IMR-90 (cell line): ENCODE measurements at regions not wholly inside any gene's neighbourhood (a gene's known extent, or its start where the extent isn't known, plus 50 kb on each side); places are given as distances from the start of the nearest gene placed in this dataset.

Source experiments
- ATAC-seq: fragments of 200-7000 bp; cut with Tn5 transposase; 2 replicates; pipeline ENCODE4 v1.9.1; 2020; ENCODE audit warnings: low read depth, mild to moderate bottlenecking, moderate library complexity
- BruUV-seq: library from RNA; stranded (reverse); fragments of 400-500 nt; replicated peaks from 2 replicates; lab custom pipeline; 2021; lab: Mats Ljungman, UMichigan
- CTCF ChIA-PET: fragments of 300-600 bp; formaldehyde crosslinking; extraction: SDS; loops from one replicate; lab custom pipeline; 2021; ENCODE audit warnings: antibody characterized with exemption; lab: Yijun Ruan, JAX
- POLR2A ChIA-PET: fragments of 300-600 bp; sonication (Branson Sonifier 250); formaldehyde crosslinking; loops from one replicate; lab custom pipeline; 2022; ENCODE audit warnings: antibody characterized with exemption; ENCODE audit not compliant: unreplicated experiment; lab: Charles Lee
- DNase-seq: peaks from one replicate; pipeline ENCODE4 v3.0.0; 2013
- H2AFZ ChIP-seq: replicated peaks from 2 replicates; pipeline ENCODE3; 2013; ENCODE audit warnings: low read length, mild to moderate bottlenecking; ENCODE audit not compliant: poor library complexity
- H2AK5ac ChIP-seq: 2 replicates; pipeline ENCODE4 v1.6.1; 2013; ENCODE audit warnings: low read depth, low read length, inconsistent platforms
- H2AK9ac ChIP-seq: replicated peaks from 2 replicates; pipeline ENCODE3; 2013; ENCODE audit warnings: mild to moderate bottlenecking, low read depth, low read length, moderate library complexity; ENCODE audit not compliant: poor library complexity
- H2BK120ac ChIP-seq: 2 replicates; pipeline ENCODE4 v1.6.1; 2013; ENCODE audit warnings: low read depth, low read length, inconsistent platforms
- H2BK15ac ChIP-seq: 3 replicates; pipeline ENCODE4 v1.6.1; 2013; ENCODE audit warnings: low read depth, low read length, inconsistent platforms
- H2BK20ac ChIP-seq: 2 replicates; pipeline ENCODE4 v1.6.1; 2013; ENCODE audit warnings: low read depth, mild to moderate bottlenecking, inconsistent platforms, low read length, moderate library complexity
- H2BK5ac ChIP-seq: 2 replicates; pipeline ENCODE4 v1.6.1; 2013; ENCODE audit warnings: mild to moderate bottlenecking, low read depth, low read length, inconsistent platforms; ENCODE audit not compliant: poor library complexity, severe bottlenecking
- H3K14ac ChIP-seq: replicated peaks from 2 replicates; pipeline ENCODE4 v1.6.1; 2013; ENCODE audit warnings: low read depth, low read length, inconsistent platforms
- H3K18ac ChIP-seq: 2 replicates; pipeline ENCODE4 v1.6.1; 2013; ENCODE audit warnings: low read depth, low read length, control low read depth
- H3K23ac ChIP-seq: 2 replicates; pipeline ENCODE4 v1.6.1; 2013; ENCODE audit warnings: low read depth, low read length, inconsistent platforms
- H3K27ac ChIP-seq: 2 replicates; pipeline ENCODE4 v1.5.1; 2013; ENCODE audit warnings: mild to moderate bottlenecking, control low read depth, low read length; ENCODE audit not compliant: insufficient read depth
- H3K27me3 ChIP-seq: 2 replicates; pipeline ENCODE4 v1.6.1; 2013; ENCODE audit warnings: low read length; ENCODE audit not compliant: control insufficient read depth, insufficient read depth
- H3K36me3 ChIP-seq: 2 replicates; pipeline ENCODE4 v1.6.1; 2013; ENCODE audit warnings: low read length, mixed read lengths; ENCODE audit not compliant: control insufficient read depth, insufficient read depth
- H3K4ac ChIP-seq: 2 replicates; pipeline ENCODE4 v1.6.1; 2013; ENCODE audit warnings: low read depth, low read length, inconsistent platforms
- H3K4me1 ChIP-seq: 2 replicates; pipeline ENCODE4 v1.6.1; 2013; ENCODE audit warnings: low read length, mixed read lengths; ENCODE audit not compliant: control insufficient read depth, insufficient read depth
- H3K4me2 ChIP-seq: 2 replicates; pipeline ENCODE4 v1.6.1; 2013; ENCODE audit warnings: low read depth, mild to moderate bottlenecking, control low read depth, low read length, moderate library complexity
- H3K4me3 ChIP-seq: 2 replicates; pipeline ENCODE4 v1.5.1; 2013; ENCODE audit warnings: low read depth, mild to moderate bottlenecking, control low read depth, low read length, moderate library complexity; ENCODE audit not compliant: insufficient read depth
- H3K56ac ChIP-seq: 2 replicates; pipeline ENCODE4 v1.6.1; 2013; ENCODE audit warnings: low read length, inconsistent platforms; ENCODE audit not compliant: insufficient read depth; ENCODE audit errors: extremely low read depth
- H3K79me1 ChIP-seq, 2 experiments: 2 replicates each; pipeline ENCODE4 v1.6.1; 2013; ENCODE audit warnings: low read length in 2 of 2, inconsistent platforms in 1 of 2, low read depth in 1 of 2
- H3K9ac ChIP-seq: 2 replicates; pipeline ENCODE4 v1.6.1; 2013; ENCODE audit warnings: low read depth, low read length, control low read depth
- H3K9me1 ChIP-seq: 2 replicates; pipeline ENCODE4 v1.6.1; 2013; ENCODE audit warnings: low read length, inconsistent platforms; ENCODE audit not compliant: insufficient read depth
- H3K9me3 ChIP-seq: 2 replicates; pipeline ENCODE4 v1.6.1; 2013; ENCODE audit warnings: low read length; ENCODE audit not compliant: control insufficient read depth, insufficient read depth
- H4K20me1 ChIP-seq: 2 replicates; pipeline ENCODE4 v1.6.1; 2013; ENCODE audit warnings: low read length, inconsistent platforms; ENCODE audit not compliant: insufficient read depth
- H4K5ac ChIP-seq: 2 replicates; pipeline ENCODE4 v1.6.1; 2013; ENCODE audit warnings: mild to moderate bottlenecking, low read depth, low read length, control low read depth
- H4K8ac ChIP-seq, 2 experiments: 2 replicates each; pipeline ENCODE4 v1.6.1; 2013; ENCODE audit warnings: low read depth in 2 of 2, low read length in 2 of 2, control low read depth in 1 of 2, inconsistent platforms in 1 of 2
- H4K91ac ChIP-seq: 2 replicates; pipeline ENCODE4 v1.6.1; 2013; ENCODE audit warnings: low read depth, low read length, inconsistent platforms; ENCODE audit not compliant: insufficient read depth
- BHLHE40 ChIP-seq: fragments of 150-350 bp; IDR thresholded peaks from 2 replicates; pipeline ENCODE4 v1.6.1; 2016; ENCODE audit warnings: mild to moderate bottlenecking, low read depth, low read length
- CEBPB ChIP-seq: IDR thresholded peaks from 2 replicates; pipeline ENCODE4 v1.6.1; 2012; ENCODE audit warnings: low read depth, low read length, improper control_type of control experiment
- CHD1 ChIP-seq: IDR thresholded peaks from 2 replicates; pipeline ENCODE4 v1.6.1; 2012; ENCODE audit warnings: low read depth, low read length, improper control_type of control experiment
- FOS ChIP-seq: fragments of 150-350 bp; IDR thresholded peaks from 2 replicates; pipeline ENCODE4 v1.6.1; 2016; ENCODE audit warnings: low read depth, low read length
- MAFK ChIP-seq: IDR thresholded peaks from 2 replicates; pipeline ENCODE4 v1.6.1; 2012; ENCODE audit warnings: low read depth, low read length, improper control_type of control experiment
- MAZ ChIP-seq: IDR thresholded peaks from 2 replicates; pipeline ENCODE4 v1.6.1; 2012; ENCODE audit warnings: low read depth, mild to moderate bottlenecking, low read length, improper control_type of control experiment, moderate library complexity, borderline replicate concordance
- MXI1 ChIP-seq: IDR thresholded peaks from 2 replicates; pipeline ENCODE4 v1.6.1; 2012; ENCODE audit warnings: low read depth, mild to moderate bottlenecking, low read length, moderate library complexity, borderline replicate concordance
- NFE2L2 ChIP-seq: fragments of 150-350 bp; IDR thresholded peaks from 2 replicates; pipeline ENCODE4 v1.6.1; 2016; ENCODE audit warnings: low read depth, mild to moderate bottlenecking, low read length
- POLR2A ChIP-seq: IDR thresholded peaks from 2 replicates; pipeline ENCODE4 v1.6.1; 2012; ENCODE audit warnings: mild to moderate bottlenecking, low read depth, low read length
- RAD21 ChIP-seq: IDR thresholded peaks from 2 replicates; pipeline ENCODE4 v1.6.1; 2012; ENCODE audit warnings: low read length, improper control_type of control experiment
- RCOR1 ChIP-seq: IDR thresholded peaks from 2 replicates; pipeline ENCODE4 v1.6.1; 2012; ENCODE audit warnings: mild to moderate bottlenecking, low read length, improper control_type of control experiment; ENCODE audit not compliant: insufficient replicate concordance
- RFX5 ChIP-seq: IDR thresholded peaks from 2 replicates; pipeline ENCODE4 v1.8.0; 2012; ENCODE audit warnings: low read depth, mild to moderate bottlenecking, low read length, moderate library complexity
- SMC3 ChIP-seq: fragments of 150-350 bp; IDR thresholded peaks from 2 replicates; pipeline ENCODE4 v1.6.1; 2016; ENCODE audit warnings: low read depth, mild to moderate bottlenecking, antibody characterized with exemption, low read length, moderate library complexity
- WGBS, 2 experiments: methylation state at CpG; one replicate each; pipeline versions ENCODE4 v1.1.5 to v1.1.7; 2013; ENCODE audit warnings: missing lambda C conversion rate in 2 of 2; ENCODE audit not compliant: insufficient read length in 1 of 2; ENCODE audit errors: extremely low coverage in 2 of 2; 5-methylcytosine and 5-hydroxymethylcytosine counted together
- dilution Hi-C: fragments of 300-500 bp; cut with HindIII; formaldehyde crosslinking; loops from one replicate; pipeline ENCODE4 v1.14.3; 2018; ENCODE audit warnings: low sequenced_read_pairs; ENCODE audit not compliant: unreplicated experiment
- in situ Hi-C: fragments of 300-500 bp; cut with MboI; formaldehyde crosslinking; loops from 3 replicates; pipeline ENCODE4 v1.14.3; 2019; ENCODE audit warnings: low sequenced_read_pairs, inconsistent platforms, mixed read lengths
- intact Hi-C: fragments of 100-400 bp; cut with micrococcal nuclease; formaldehyde crosslinking; loops from 2 replicates; pipeline ENCODE4 v1.10.0; 2022
- TF ChIP-seq, protein P1 (sequence below): fragments of 150-350 bp; IDR thresholded peaks from 2 replicates; pipeline ENCODE4 v1.6.1; 2017; ENCODE audit warnings: mild to moderate bottlenecking, antibody characterized with exemption, low read length, low read depth
- TF ChIP-seq, protein P2 (sequence below): fragments of 150-350 bp; IDR thresholded peaks from 2 replicates; pipeline ENCODE4 v1.6.1; 2016; ENCODE audit warnings: low read depth, mild to moderate bottlenecking, low read length, moderate library complexity, borderline replicate concordance
- TF ChIP-seq, protein P3 (sequence below): conservative IDR thresholded peaks from 2 replicates; pipeline ENCODE4 v1.5.1; 2012; ENCODE audit warnings: mild to moderate bottlenecking, low read depth, low read length, improper control_type of control experiment

DNA sequence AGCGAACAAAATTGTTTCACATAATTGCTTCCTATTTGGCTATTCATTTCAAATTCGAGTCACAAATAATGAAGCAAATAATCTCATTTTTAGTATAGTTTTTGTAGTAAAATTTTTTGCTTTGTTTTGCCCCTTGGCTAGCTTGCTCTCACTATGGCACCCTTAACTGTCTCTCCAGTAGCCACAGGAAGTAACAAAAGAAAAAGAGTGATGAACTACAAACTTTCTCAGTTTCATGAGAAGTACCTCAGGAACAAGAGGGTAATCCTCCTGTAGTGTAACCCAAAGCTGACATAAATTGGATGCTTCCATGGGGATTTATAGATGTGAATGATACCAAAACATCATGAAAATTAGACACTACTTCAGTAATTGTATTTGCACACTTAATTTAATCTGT is 242.9 kb downstream of the BARHL2 start:
- Histone ChIP-seq H3K79me1 (no peaks in the 10 kb centered on the region), H4K20me1 (no peaks in the 10 kb centered on the region), H2AK5ac (no peak overlapping the region), H4K5ac (no peak overlapping the region), H3K18ac (no peak overlapping the region), H3K9me3 (no peaks in the 10 kb centered on the region), H2BK5ac (no peak overlapping the region), H3K4me1 (no peaks in the 10 kb centered on the region), H4K91ac (no peak overlapping the region), H3K9me1 (no peaks in the 10 kb centered on the region), H3K4me3 (no peak overlapping the region), H2AFZ (no peak overlapping the region), H2BK15ac (no peak overlapping the region), H3K9ac (no peak overlapping the region), H2AK9ac (no peak overlapping the region), H3K4ac (no peak overlapping the region), H3K27me3 (no peaks in the 10 kb centered on the region), H2BK20ac (no peak overlapping the region), H3K27ac (no peak overlapping the region), H3K14ac (no peak overlapping the region), H3K36me3 (no peaks in the 10 kb centered on the region), H3K4me2 (no peak overlapping the region), H2BK120ac (no peak overlapping the region), H3K23ac (no peak overlapping the region), H4K8ac (no peak overlapping the region), H3K56ac (no peak overlapping the region)
- TF ChIP-seq MXI1: no peak
- no peak for TF ChIP-seq MAFK
- no peak for TF ChIP-seq CEBPB
- no peak for TF ChIP-seq CHD1
- no peak for TF ChIP-seq POLR2A
- TF ChIP-seq RCOR1: no peak
- no peak for TF ChIP-seq FOS
- TF ChIP-seq, protein P1, sequence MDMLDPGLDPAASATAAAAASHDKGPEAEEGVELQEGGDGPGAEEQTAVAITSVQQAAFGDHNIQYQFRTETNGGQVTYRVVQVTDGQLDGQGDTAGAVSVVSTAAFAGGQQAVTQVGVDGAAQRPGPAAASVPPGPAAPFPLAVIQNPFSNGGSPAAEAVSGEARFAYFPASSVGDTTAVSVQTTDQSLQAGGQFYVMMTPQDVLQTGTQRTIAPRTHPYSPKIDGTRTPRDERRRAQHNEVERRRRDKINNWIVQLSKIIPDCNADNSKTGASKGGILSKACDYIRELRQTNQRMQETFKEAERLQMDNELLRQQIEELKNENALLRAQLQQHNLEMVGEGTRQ: no peak
- TF ChIP-seq, protein P2, sequence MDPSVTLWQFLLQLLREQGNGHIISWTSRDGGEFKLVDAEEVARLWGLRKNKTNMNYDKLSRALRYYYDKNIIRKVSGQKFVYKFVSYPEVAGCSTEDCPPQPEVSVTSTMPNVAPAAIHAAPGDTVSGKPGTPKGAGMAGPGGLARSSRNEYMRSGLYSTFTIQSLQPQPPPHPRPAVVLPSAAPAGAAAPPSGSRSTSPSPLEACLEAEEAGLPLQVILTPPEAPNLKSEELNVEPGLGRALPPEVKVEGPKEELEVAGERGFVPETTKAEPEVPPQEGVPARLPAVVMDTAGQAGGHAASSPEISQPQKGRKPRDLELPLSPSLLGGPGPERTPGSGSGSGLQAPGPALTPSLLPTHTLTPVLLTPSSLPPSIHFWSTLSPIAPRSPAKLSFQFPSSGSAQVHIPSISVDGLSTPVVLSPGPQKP: no peak
- no peak for TF ChIP-seq RAD21
- no peak for TF ChIP-seq SMC3
- TF ChIP-seq, protein P3, sequence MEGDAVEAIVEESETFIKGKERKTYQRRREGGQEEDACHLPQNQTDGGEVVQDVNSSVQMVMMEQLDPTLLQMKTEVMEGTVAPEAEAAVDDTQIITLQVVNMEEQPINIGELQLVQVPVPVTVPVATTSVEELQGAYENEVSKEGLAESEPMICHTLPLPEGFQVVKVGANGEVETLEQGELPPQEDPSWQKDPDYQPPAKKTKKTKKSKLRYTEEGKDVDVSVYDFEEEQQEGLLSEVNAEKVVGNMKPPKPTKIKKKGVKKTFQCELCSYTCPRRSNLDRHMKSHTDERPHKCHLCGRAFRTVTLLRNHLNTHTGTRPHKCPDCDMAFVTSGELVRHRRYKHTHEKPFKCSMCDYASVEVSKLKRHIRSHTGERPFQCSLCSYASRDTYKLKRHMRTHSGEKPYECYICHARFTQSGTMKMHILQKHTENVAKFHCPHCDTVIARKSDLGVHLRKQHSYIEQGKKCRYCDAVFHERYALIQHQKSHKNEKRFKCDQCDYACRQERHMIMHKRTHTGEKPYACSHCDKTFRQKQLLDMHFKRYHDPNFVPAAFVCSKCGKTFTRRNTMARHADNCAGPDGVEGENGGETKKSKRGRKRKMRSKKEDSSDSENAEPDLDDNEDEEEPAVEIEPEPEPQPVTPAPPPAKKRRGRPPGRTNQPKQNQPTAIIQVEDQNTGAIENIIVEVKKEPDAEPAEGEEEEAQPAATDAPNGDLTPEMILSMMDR: no peak
- TF ChIP-seq RFX5: no peak
- no peak for TF ChIP-seq MAZ
- TF ChIP-seq BHLHE40: no peak
- TF ChIP-seq NFE2L2: no peak
- in situ Hi-C loops: no loop called here
- no TSS peak for BruUV-seq
- CTCF ChIA-PET: no interaction called here
- no CpG with 5 or more reads among the region's 2 CpGs for WGBS, 2 experiments
- DNase-seq (no peak), ATAC-seq (no peak)
- intact Hi-C loops: no loop called here
- dilution Hi-C loops: no loop called here
- POLR2A ChIA-PET: no interaction called here
